NT2/D1 (cell line): ENCODE measurements at regions not wholly inside any gene's neighbourhood (a gene's known extent, or its start where the extent isn't known, plus 50 kb on each side); places are given as distances from the start of the nearest gene placed in this dataset.

ENCODE experiments used
- YY1 ChIP-seq: IDR thresholded peaks from 2 replicates; pipeline ENCODE4 v1.6.1; 2011; ENCODE audit not compliant: insufficient read length, insufficient read depth
- ZNF274 ChIP-seq: IDR thresholded peaks from 2 replicates; pipeline ENCODE4 v1.6.1; 2011; ENCODE audit warnings: mild to moderate bottlenecking, low read depth, low read length

DNA sequence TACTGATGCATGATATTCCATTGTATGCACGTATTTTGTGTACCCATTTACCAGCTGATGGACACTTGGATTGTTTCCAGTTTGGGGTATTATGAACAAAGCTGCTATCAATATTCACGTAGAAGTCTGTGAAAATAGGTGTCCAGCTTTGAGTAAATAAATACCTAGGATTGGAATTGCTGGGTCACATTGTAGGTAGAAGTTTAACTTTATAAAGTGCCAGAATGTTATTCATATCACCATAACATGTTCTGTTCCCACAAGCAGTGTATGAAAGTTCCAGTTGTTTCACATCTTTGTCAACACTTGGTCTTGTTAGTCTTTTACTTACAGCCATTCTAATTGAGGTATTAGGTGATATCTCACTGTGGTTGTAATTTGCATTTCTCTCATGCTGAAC lies 108.0 kb upstream of the METAP2 start:
- TF ChIP-seq YY1 (no peak), ZNF274 (no peak)
